Heart left ventricle (tissue), 13 donors: ENCODE measurements at regions not wholly inside any gene's neighbourhood (a gene's known extent, or its start where the extent isn't known, plus 50 kb on each side); places are given as distances from the start of the nearest gene placed in this dataset.

Experiments
- CTCF ChIP-seq, 12 donors: fragments of 200-600 bp; sonication (generic) in 4 of 12; IDR thresholded peaks; one replicate each; pipeline versions ENCODE4 v1.5.0 to v1.8.0; 2018 to 2022; ENCODE audit warnings: antibody characterized with exemption in 12 of 12, mild to moderate bottlenecking in 5 of 12
- POLR2A ChIP-seq, 2 donors: fragments of 450-650 bp; IDR thresholded peaks; one replicate each; pipeline ENCODE4 v1.6.1; 2017; ENCODE audit warnings: antibody characterized with exemption in 2 of 2, mild to moderate bottlenecking in 2 of 2, moderate library complexity in 2 of 2
- donor health status: ischemic (EF 13 %, LVEDD 7.1; RV severe dilation, severe dysfunction).
- donor health status: DM: no; HTN: yes; CAD: no.
- donor health status: DM: no; HTN: no; CAD: no.
- donor health status: ischemic (EF 25% LVEDD 6.9; RV normal size, moderate dysfunction).
- donor health status: ischemic (EF 25% LVEDD 5.7; RV mildly dilated, moderate dysfunction).
- donor health status: ischemic (EF 35%, LVEDD 5.7; RV mildly dilated, moderate dysfunction).
- donor health status: nonischemic (EF 11% LVEDD 7.7; RV severe dilation, severe dysfunction).
- donor health status: DM: yes; HTN: yes; CAD: no.
- donor health status: PGD.
- donor health status: ischemic (EF 29% LVEDD 5.4; RV normal size, mild dysfunction).
- donor health status: nonischemic (EF 23%, LVEDD 6.1; RV moderate dilation, normal function).

- no peak for TF ChIP-seq CTCF (IDR thresholded peaks at IDR 0.05)
- TF ChIP-seq POLR2A (IDR thresholded peaks at IDR 0.05) = no peak
Observed at GRCh38 chr7:25968205-25968993, 183.6 kb upstream of the NFE2L3 start.
